ENCODE measurements at regions not wholly inside any gene's neighbourhood (a gene's known extent, or its start where the extent isn't known, plus 50 kb on each side); places are given as distances from the start of the nearest gene placed in this dataset.

DNA sequence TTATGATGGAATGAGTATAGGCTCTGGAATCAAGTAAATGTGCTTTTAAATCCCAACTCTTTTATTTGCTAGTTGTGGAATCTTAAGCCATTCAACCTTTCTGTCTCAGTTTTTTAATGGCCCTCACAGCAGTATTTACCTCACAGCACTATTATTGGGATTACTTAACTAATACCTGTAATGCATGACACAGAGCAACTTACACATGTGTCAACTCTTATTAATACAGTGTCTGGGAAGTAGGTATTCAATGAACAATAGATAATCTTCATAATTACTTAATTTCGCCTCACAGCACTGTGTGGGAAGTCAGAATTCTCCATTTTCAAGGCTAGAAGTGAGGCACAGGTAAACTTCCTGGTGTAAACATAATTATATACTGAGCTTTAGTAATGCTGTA lies 149.7 kb upstream of the NUDT6 start:
- H3K27ac ChIP-seq: no peak overlapping the region
- H3K4me3 ChIP-seq: no peak overlapping the region
- H3K9me3 ChIP-seq: no peaks in the 10 kb centered on the region
- intact Hi-C loops (cut with DNase I): no loop called here
- H3K27me3 ChIP-seq: no peaks in the 10 kb centered on the region
- TF ChIP-seq POLR2A (IDR thresholded peaks at IDR 0.05) (no peak), POLR2AphosphoS5 (IDR thresholded peaks at IDR 0.05; ENCODE audit: insufficient read depth in 1 of 2, low read depth in 1 of 2) (no peak)
- TF ChIP-seq, protein P1, sequence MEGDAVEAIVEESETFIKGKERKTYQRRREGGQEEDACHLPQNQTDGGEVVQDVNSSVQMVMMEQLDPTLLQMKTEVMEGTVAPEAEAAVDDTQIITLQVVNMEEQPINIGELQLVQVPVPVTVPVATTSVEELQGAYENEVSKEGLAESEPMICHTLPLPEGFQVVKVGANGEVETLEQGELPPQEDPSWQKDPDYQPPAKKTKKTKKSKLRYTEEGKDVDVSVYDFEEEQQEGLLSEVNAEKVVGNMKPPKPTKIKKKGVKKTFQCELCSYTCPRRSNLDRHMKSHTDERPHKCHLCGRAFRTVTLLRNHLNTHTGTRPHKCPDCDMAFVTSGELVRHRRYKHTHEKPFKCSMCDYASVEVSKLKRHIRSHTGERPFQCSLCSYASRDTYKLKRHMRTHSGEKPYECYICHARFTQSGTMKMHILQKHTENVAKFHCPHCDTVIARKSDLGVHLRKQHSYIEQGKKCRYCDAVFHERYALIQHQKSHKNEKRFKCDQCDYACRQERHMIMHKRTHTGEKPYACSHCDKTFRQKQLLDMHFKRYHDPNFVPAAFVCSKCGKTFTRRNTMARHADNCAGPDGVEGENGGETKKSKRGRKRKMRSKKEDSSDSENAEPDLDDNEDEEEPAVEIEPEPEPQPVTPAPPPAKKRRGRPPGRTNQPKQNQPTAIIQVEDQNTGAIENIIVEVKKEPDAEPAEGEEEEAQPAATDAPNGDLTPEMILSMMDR (IDR thresholded peaks at IDR 0.05): no peak
- no peaks in the 10 kb centered on the region for H3K36me3 ChIP-seq
- DNase-seq (ENCODE audit: extremely low spot score in 2 of 2): no peak
- no peaks in the 10 kb centered on the region for H3K4me1 ChIP-seq

GRCh38 chr4:123073650-123074049 lies 151.3 kb upstream of the NUDT6 start:
- Histone ChIP-seq H3K9me3 (no peaks in the 10 kb centered on the region), H3K4me1 (no peaks in the 10 kb centered on the region), H3K27me3 (no peaks in the 10 kb centered on the region), H3K27ac (no peak overlapping the region), H3K4me3 (no peak overlapping the region), H3K36me3 (no peaks in the 10 kb centered on the region)
- intact Hi-C loops (cut with DNase I): no loop called here
- no peak for DNase-seq (ENCODE audit: extremely low spot score in 2 of 2)
- TF ChIP-seq POLR2AphosphoS5 (IDR thresholded peaks at IDR 0.05; ENCODE audit: insufficient read depth in 1 of 2, low read depth in 1 of 2): no peak
- no peak for TF ChIP-seq POLR2A (IDR thresholded peaks at IDR 0.05)
- TF ChIP-seq, protein P1 (IDR thresholded peaks at IDR 0.05): no peak

- intact Hi-C loops (cut with DNase I): no loop called here
- TF ChIP-seq POLR2A (IDR thresholded peaks at IDR 0.05) (no peak), POLR2AphosphoS5 (IDR thresholded peaks at IDR 0.05; ENCODE audit: insufficient read depth in 1 of 2, low read depth in 1 of 2) (no peak)
- TF ChIP-seq, protein P1 (IDR thresholded peaks at IDR 0.05): no peak
- H3K27me3 ChIP-seq: no peaks in the 10 kb centered on the region
- H3K4me1 ChIP-seq: no peaks in the 10 kb centered on the region
- no peaks in the 10 kb centered on the region for H3K9me3 ChIP-seq
- H3K4me3 ChIP-seq: no peak overlapping the region
- no peaks in the 10 kb centered on the region for H3K36me3 ChIP-seq
- H3K27ac ChIP-seq: no peak overlapping the region
- DNase-seq (ENCODE audit: extremely low spot score in 2 of 2): no peak
These were observed 154.9 kb upstream of the NUDT6 start for GRCh38 chr4:123077330-123077729.

DNA sequence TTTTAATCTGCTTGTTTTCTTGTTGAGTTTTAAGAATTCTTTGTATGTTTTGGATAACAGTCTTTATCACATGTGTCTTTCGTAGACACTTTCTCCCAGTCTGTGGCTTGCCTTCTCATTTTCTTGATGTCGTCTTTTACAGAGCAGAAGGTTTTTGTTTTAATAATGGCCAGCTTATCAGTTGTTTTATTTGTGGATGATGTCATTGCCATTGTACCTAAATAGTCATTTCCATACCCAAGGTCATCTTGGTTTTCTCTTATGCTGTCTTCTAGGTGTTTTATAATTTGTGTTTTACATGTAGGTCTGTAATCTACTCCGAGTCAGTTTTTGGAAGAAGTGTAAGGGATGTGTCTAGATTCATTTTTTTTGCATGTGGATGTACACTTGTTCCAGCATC lies 159.6 kb upstream of the NUDT6 start:
- Histone ChIP-seq H3K27ac (no peak overlapping the region), H3K27me3 (no peaks in the 10 kb centered on the region)
- intact Hi-C loops (cut with DNase I): no loop called here

GRCh38 chr4:123083646-123084045 lies 161.2 kb upstream of the NUDT6 start:
- no peaks in the 10 kb centered on the region for H3K4me1 ChIP-seq
- H3K4me3 ChIP-seq: no peak overlapping the region
- no peak for DNase-seq (ENCODE audit: extremely low spot score in 2 of 2)
- no peak for TF ChIP-seq POLR2A (IDR thresholded peaks at IDR 0.05)
- intact Hi-C loops (cut with DNase I): no loop called here
- no peak overlapping the region for H3K27ac ChIP-seq
- H3K9me3 ChIP-seq: no peaks in the 10 kb centered on the region
- H3K36me3 ChIP-seq: no peaks in the 10 kb centered on the region
- no peaks in the 10 kb centered on the region for H3K27me3 ChIP-seq

More for the DNA sequence above, 159.6 kb upstream of the NUDT6 start:
- Histone ChIP-seq H3K4me1 (no peaks in the 10 kb centered on the region), H3K36me3 (no peaks in the 10 kb centered on the region), H3K9me3 (no peaks in the 10 kb centered on the region), H3K4me3 (no peak overlapping the region)
- DNase-seq (ENCODE audit: extremely low spot score in 2 of 2): no peak
- TF ChIP-seq POLR2AphosphoS5 (IDR thresholded peaks at IDR 0.05; ENCODE audit: insufficient read depth in 1 of 2, low read depth in 1 of 2) (no peak), POLR2A (IDR thresholded peaks at IDR 0.05) (no peak)
- TF ChIP-seq, protein P1 (IDR thresholded peaks at IDR 0.05): no peak

- intact Hi-C loops (cut with DNase I): no loop called here
- H3K4me1 ChIP-seq: no peaks in the 10 kb centered on the region
- H3K9me3 ChIP-seq: no peaks in the 10 kb centered on the region
- no peaks in the 10 kb centered on the region for H3K27me3 ChIP-seq
- no peak for DNase-seq (ENCODE audit: extremely low spot score in 2 of 2)
- no peak for TF ChIP-seq POLR2AphosphoS5 (IDR thresholded peaks at IDR 0.05; ENCODE audit: insufficient read depth in 1 of 2, low read depth in 1 of 2)
- TF ChIP-seq, protein P1 (IDR thresholded peaks at IDR 0.05): no peak
- TF ChIP-seq POLR2A (IDR thresholded peaks at IDR 0.05): no peak
- H3K27ac ChIP-seq: no peak overlapping the region
- H3K36me3 ChIP-seq: peaks cover 0 to 5% of the 10 kb centered on the region in 2 donors
- no peak overlapping the region for H3K4me3 ChIP-seq
These were observed 166.1 kb upstream of the NUDT6 start for GRCh38 chr4:123088501-123088900.

Measured in vagina (tissue), 2 donors.